PC-3 (cell line): ENCODE measurements at regions not wholly inside any gene's neighbourhood (a gene's known extent, or its start where the extent isn't known, plus 50 kb on each side); places are given as distances from the start of the nearest gene placed in this dataset.

Experiments
- ATAC-seq: fragments of 200-7000 bp; cut with Tn5 transposase; 2 replicates; pipeline ENCODE4 v1.9.1; 2020; ENCODE audit warnings: mild to moderate bottlenecking, moderate library complexity
- BruUV-seq: library from RNA; stranded (reverse); fragments of 400-500 nt; replicated peaks from 2 replicates; lab custom pipeline; 2021; lab: Mats Ljungman, UMichigan
- CTCF ChIA-PET: fragments of 300-600 bp; sonication (Branson Sonifier 250); formaldehyde crosslinking; loops from one replicate; lab custom pipeline; 2022; ENCODE audit warnings: antibody characterized with exemption; lab: Charles Lee
- POLR2A ChIA-PET: fragments of 300-600 bp; sonication (Branson Sonifier 250); formaldehyde crosslinking; loops from one replicate; lab custom pipeline; 2022; ENCODE audit warnings: antibody characterized with exemption; ENCODE audit not compliant: unreplicated experiment; lab: Charles Lee
- DNase-seq: peaks from one replicate; pipeline ENCODE4 v3.0.0-alpha.2; 2015
- H2AFZ ChIP-seq: fragments of 300-600 bp; sonication (generic); 2 replicates; pipeline ENCODE4 v1.6.0; 2016; ENCODE audit warnings: antibody characterized with exemption, low read length
- H3F3A ChIP-seq: fragments of 300-600 bp; sonication (generic); one replicate; pipeline ENCODE4 v1.6.0; 2017; ENCODE audit warnings: antibody characterized with exemption, low read length, control low read depth, mild to moderate bottlenecking; ENCODE audit not compliant: unreplicated experiment
- H3K27ac ChIP-seq: fragments of 300-600 bp; sonication (generic); 2 replicates; pipeline ENCODE4 v1.5.1; 2016; ENCODE audit warnings: mild to moderate bottlenecking, low read length
- H3K27me3 ChIP-seq: fragments of 300-600 bp; sonication (generic); 2 replicates; pipeline ENCODE4 v1.6.1; 2016; ENCODE audit warnings: low read length, mixed read lengths
- H3K36me3 ChIP-seq: fragments of 300-600 bp; sonication (generic); 2 replicates; pipeline ENCODE4 v1.6.1; 2016; ENCODE audit warnings: low read depth, mixed run types, low read length, mixed read lengths
- H3K4me1 ChIP-seq: fragments of 300-600 bp; sonication (generic); 2 replicates; pipeline ENCODE4 v1.5.1; 2016; ENCODE audit warnings: low read length; ENCODE audit not compliant: insufficient read depth
- H3K4me2 ChIP-seq: fragments of 300-600 bp; sonication (generic); 2 replicates; pipeline ENCODE4 v1.6.0; 2016; ENCODE audit warnings: low read length
- H3K4me3 ChIP-seq: fragments of 300-600 bp; sonication (generic); 2 replicates; pipeline ENCODE4 v1.5.1; 2016; ENCODE audit warnings: mild to moderate bottlenecking, low read length, mixed read lengths
- H3K79me2 ChIP-seq: fragments of 300-600 bp; sonication (generic); 2 replicates; pipeline ENCODE4 v1.6.1; 2017; ENCODE audit warnings: low read length, mixed read lengths
- H3K9ac ChIP-seq: fragments of 300-600 bp; sonication (generic); 2 replicates; pipeline ENCODE4 v1.6.0; 2016; ENCODE audit warnings: mild to moderate bottlenecking, low read length
- H3K9me2 ChIP-seq: fragments of 300-600 bp; sonication (generic); replicated peaks from 2 replicates; pipeline ENCODE4 v1.6.1; 2016; ENCODE audit warnings: mixed run types, low read length, mixed read lengths
- H3K9me3 ChIP-seq: fragments of 300-600 bp; sonication (generic); 2 replicates; pipeline ENCODE4 v1.6.1; 2016; ENCODE audit warnings: low read length, mixed read lengths
- H4K20me1 ChIP-seq: fragments of 300-600 bp; sonication (generic); 2 replicates; pipeline ENCODE4 v1.6.1; 2016; ENCODE audit warnings: low read length, mixed read lengths
- CTCF ChIP-seq: fragments of 300-600 bp; sonication (generic); conservative IDR thresholded peaks from 2 replicates; pipeline ENCODE4 v1.5.1; 2017; ENCODE audit warnings: antibody characterized with exemption, low read depth, mild to moderate bottlenecking, low read length
- EZH2 ChIP-seq: fragments of 300-600 bp; sonication (generic); IDR thresholded peaks from one replicate; pipeline ENCODE4 v1.6.1; 2017; ENCODE audit warnings: antibody characterized with exemption, mild to moderate bottlenecking, low read length; ENCODE audit not compliant: unreplicated experiment
- EZH2phosphoT487 ChIP-seq: fragments of 300-600 bp; sonication (generic); IDR thresholded peaks from 2 replicates; pipeline ENCODE4 v1.6.1; 2018; ENCODE audit warnings: mild to moderate bottlenecking, antibody characterized with exemption, low read length, borderline replicate concordance
- intact Hi-C: fragments of 100-400 bp; cut with micrococcal nuclease; formaldehyde crosslinking; loops from 2 replicates; pipeline ENCODE4 v1.9.0; 2023

- H2AFZ ChIP-seq = peak overlapping the region; percentile 79
- no peaks in the 10 kb centered on the region for H3K27me3 ChIP-seq
- TF ChIP-seq CTCF (peak; percentile 52), EZH2phosphoT487 (no peak)
- ChIA-PET CTCF (interaction anchor here (0.6 to 1.3 kb wide), 5 partner anchors 28 to 123 kb away, joined by 3 to 8 read pairs (median 3); no protein-coding TSS in a partner anchor), POLR2A (interaction anchor here (0.6 kb wide), 1 partner anchor 28 kb away, joined by 6 read pairs; no protein-coding TSS in a partner anchor)
- intact Hi-C loops = loop anchor here (1.0 kb wide), 2 partner anchors 28 to 123 kb away; no protein-coding TSS in a partner anchor
- H3K9me3 ChIP-seq = no peaks in the 10 kb centered on the region
- no peaks in the 10 kb centered on the region for H4K20me1 ChIP-seq
- H3F3A ChIP-seq = no peaks in the 10 kb centered on the region
- DNase-seq (peak; percentile 92), ATAC-seq (peak; percentile 89)
- BruUV-seq = no TSS peak
- no peaks in the 10 kb centered on the region for H3K79me2 ChIP-seq
- H3K4me3 ChIP-seq = no peak overlapping the region
- H3K9me2 ChIP-seq = no peaks in the 10 kb centered on the region
- no peaks in the 10 kb centered on the region for H3K36me3 ChIP-seq
- peak overlapping the region; percentile 95 for H3K27ac ChIP-seq
- peak overlapping the region; percentile 78 for H3K9ac ChIP-seq
- peaks cover 46% of the 10 kb centered on the region for H3K4me1 ChIP-seq
- peak overlapping the region; percentile 72 for H3K4me2 ChIP-seq
Measured at GRCh38 chr14:76947078-76947837, 81.2 kb downstream of the IRF2BPL start.

- TF ChIP-seq CTCF (no peak), EZH2phosphoT487 (no peak), EZH2 (no peak)
- no peak for DNase-seq
- H3K27ac ChIP-seq = peak overlapping the region; percentile 95
- no peaks in the 10 kb centered on the region for H3K36me3 ChIP-seq
- peak overlapping the region; percentile 72 for H3K4me2 ChIP-seq
- H3K9me3 ChIP-seq = no peaks in the 10 kb centered on the region
- H3F3A ChIP-seq = no peaks in the 10 kb centered on the region
- no peaks in the 10 kb centered on the region for H4K20me1 ChIP-seq
- intact Hi-C loops = loop anchor here (1.0 kb wide), 2 partner anchors 27 to 124 kb away; no protein-coding TSS in a partner anchor
- ChIA-PET POLR2A (no interaction called here), CTCF (interaction anchor here (0.6 to 1.3 kb wide), 4 partner anchors 28 to 124 kb away, joined by 3 to 8 read pairs (median 4); no protein-coding TSS in a partner anchor)
- H3K4me3 ChIP-seq = no peak overlapping the region
- H3K4me1 ChIP-seq = peaks cover 46% of the 10 kb centered on the region
- H2AFZ ChIP-seq = peak overlapping the region; percentile 79
- H3K9me2 ChIP-seq = no peaks in the 10 kb centered on the region
- H3K79me2 ChIP-seq = no peaks in the 10 kb centered on the region
- no peaks in the 10 kb centered on the region for H3K27me3 ChIP-seq
- no TSS peak for BruUV-seq
- ATAC-seq = no peak; the same call in 1 of the 2 replicates
- peak overlapping the region; percentile 78 for H3K9ac ChIP-seq
Measured at GRCh38 chr14:76946753-76947077, 81.8 kb downstream of the IRF2BPL start.

GRCh38 chr14:76943072-76943471 is 85.4 kb downstream of the IRF2BPL start:
- H3K27me3 ChIP-seq = no peaks in the 10 kb centered on the region
- no peaks in the 10 kb centered on the region for H3F3A ChIP-seq
- H3K4me3 ChIP-seq = no peak overlapping the region
- no peaks in the 10 kb centered on the region for H3K36me3 ChIP-seq
- intact Hi-C loops = no loop called here
- no peak overlapping the region for H3K27ac ChIP-seq
- TF ChIP-seq CTCF = no peak
- no peak overlapping the region for H3K9ac ChIP-seq
- H3K9me2 ChIP-seq = no peaks in the 10 kb centered on the region
- H3K4me2 ChIP-seq = no peak overlapping the region
- no peaks in the 10 kb centered on the region for H3K79me2 ChIP-seq
- no peak for DNase-seq
- no peak overlapping the region for H2AFZ ChIP-seq
- CTCF ChIA-PET = interaction anchor here (0.9 kb wide), 1 partner anchor 143 kb away, joined by 4 read pairs; no protein-coding TSS in a partner anchor
- POLR2A ChIA-PET = no interaction called here
- H3K4me1 ChIP-seq = peaks cover 25% of the 10 kb centered on the region
- no TSS peak for BruUV-seq
- H4K20me1 ChIP-seq = no peaks in the 10 kb centered on the region
- no peak for ATAC-seq
- H3K9me3 ChIP-seq = no peaks in the 10 kb centered on the region
